A549 (cell line): ENCODE measurements at regions not wholly inside any gene's neighbourhood (a gene's known extent, or its start where the extent isn't known, plus 50 kb on each side); places are given as distances from the start of the nearest gene placed in this dataset.

Source experiments
- CHD4 ChIP-seq: fragments of 200-600 bp; sonication (generic); IDR thresholded peaks from 2 replicates; pipeline ENCODE4 v1.6.1; 2016; ENCODE audit warnings: antibody characterized with exemption, mild to moderate bottlenecking, borderline replicate concordance
- KDM1A ChIP-seq: fragments of 200-600 bp; sonication (generic); IDR thresholded peaks from 2 replicates; pipeline ENCODE4 v1.6.1; 2016; ENCODE audit warnings: low read depth, mild to moderate bottlenecking
- MAFK ChIP-seq: fragments of 450-650 bp; IDR thresholded peaks from 2 replicates; pipeline ENCODE4 v1.6.1; 2014; ENCODE audit not compliant: partially characterized antibody
- MAZ ChIP-seq: fragments of 150-350 bp; IDR thresholded peaks from 2 replicates; pipeline ENCODE4 v1.6.1; 2014; ENCODE audit warnings: antibody characterized with exemption, low read depth, low read length, borderline replicate concordance
- TF ChIP-seq, protein P1 (sequence below): fragments of 450-650 bp; IDR thresholded peaks from 2 replicates; pipeline ENCODE4 v1.6.1; 2014; ENCODE audit warnings: antibody characterized with exemption

DNA sequence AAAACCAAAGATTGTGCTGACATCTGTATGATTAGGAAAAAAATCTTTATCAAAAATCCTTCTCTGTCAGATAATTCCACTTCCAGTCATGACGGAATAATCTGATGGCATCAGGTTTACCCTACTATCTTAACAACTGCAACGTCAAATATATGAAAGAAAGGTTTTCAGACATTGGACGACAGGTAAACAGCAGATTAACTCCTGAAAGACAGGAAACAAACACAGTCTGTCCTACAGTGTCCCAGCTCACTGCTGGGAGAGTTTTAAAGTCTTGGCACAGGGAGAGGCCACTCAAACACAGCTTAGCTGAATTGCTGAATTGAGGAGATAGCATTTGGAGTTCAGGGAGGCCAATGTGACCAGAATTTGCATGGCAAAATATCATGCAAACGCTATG lies 186.3 kb upstream of the KCTD7 start:
- TF ChIP-seq MAZ (no peak), KDM1A (no peak), MAFK (no peak), CHD4 (no peak)
- TF ChIP-seq, protein P1, sequence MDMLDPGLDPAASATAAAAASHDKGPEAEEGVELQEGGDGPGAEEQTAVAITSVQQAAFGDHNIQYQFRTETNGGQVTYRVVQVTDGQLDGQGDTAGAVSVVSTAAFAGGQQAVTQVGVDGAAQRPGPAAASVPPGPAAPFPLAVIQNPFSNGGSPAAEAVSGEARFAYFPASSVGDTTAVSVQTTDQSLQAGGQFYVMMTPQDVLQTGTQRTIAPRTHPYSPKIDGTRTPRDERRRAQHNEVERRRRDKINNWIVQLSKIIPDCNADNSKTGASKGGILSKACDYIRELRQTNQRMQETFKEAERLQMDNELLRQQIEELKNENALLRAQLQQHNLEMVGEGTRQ, result no peak
